HepG2 (cell line): ENCODE measurements at regions not wholly inside any gene's neighbourhood (a gene's known extent, or its start where the extent isn't known, plus 50 kb on each side); places are given as distances from the start of the nearest gene placed in this dataset.

ENCODE experiments used
- ATAC-seq: fragments of 200-7000 bp; cut with Tn5 transposase; 3 replicates; pipeline ENCODE4 v1.9.1; 2020; ENCODE audit warnings: mild to moderate bottlenecking, moderate library complexity
- BruUV-seq: library from RNA; stranded (reverse); fragments of 400-500 nt; replicated peaks from 2 replicates; lab custom pipeline; 2021; lab: Mats Ljungman, UMichigan
- CTCF ChIA-PET: fragments of 300-600 bp; formaldehyde crosslinking; extraction: SDS; loops from one replicate; lab custom pipeline; 2021; ENCODE audit warnings: low total read pairs, inconsistent platforms, low intra/inter-chr PET ratio; lab: Yijun Ruan, JAX
- POLR2A ChIA-PET: fragments of 350-600 bp; sonication (Branson Sonifier 250); formaldehyde crosslinking; loops from one replicate; lab custom pipeline; 2020; ENCODE audit warnings: antibody characterized with exemption, inconsistent platforms; lab: Yijun Ruan, JAX
- DNase-seq: peaks from one replicate; pipeline ENCODE4 v3.0.0-alpha.2; 2015; ENCODE audit warnings: low spot score
- FAIRE-seq: peaks from 3 replicates; lab custom pipeline; 2011; peaks lifted over from hg19 to GRCh38; lab: Jason Lieb, UNC
- H2AFZ ChIP-seq: one replicate; pipeline ENCODE4 v1.6.1; 2011; ENCODE audit warnings: low read length, inconsistent platforms
- H3K27ac ChIP-seq: fragments of 300-600 bp; 3 replicates; pipeline ENCODE4 v1.8.0; 2011; ENCODE audit warnings: mixed run types, mild to moderate bottlenecking, mixed read lengths, low read length, inconsistent platforms; ENCODE audit not compliant: insufficient read depth; ENCODE audit errors: extremely low read length
- H3K27me3 ChIP-seq, 2 experiments: fragments of 200-600 bp in 1 of 2; 2 replicates in 1 of 2; 3 replicates in 1 of 2; pipeline versions ENCODE4 v1.6.0 to v1.8.0; 2011; ENCODE audit warnings: low read length in 2 of 2, mild to moderate bottlenecking in 2 of 2, moderate library complexity in 2 of 2, inconsistent platforms in 1 of 2; ENCODE audit not compliant: insufficient read depth in 2 of 2, control insufficient read depth in 1 of 2
- H3K36me3 ChIP-seq, 2 experiments: fragments of 200-600 bp in 1 of 2; replicated peaks in 1 of 2; 2 replicates in 1 of 2; 3 replicates in 1 of 2; pipeline versions ENCODE4 v1.5.1 to v1.8.0; 2011; ENCODE audit warnings: low read length in 2 of 2, inconsistent platforms in 1 of 2; ENCODE audit not compliant: insufficient read depth in 2 of 2, control insufficient read depth in 1 of 2
- H3K4me1 ChIP-seq: 2 replicates; pipeline ENCODE4 v1.5.1; 2012; ENCODE audit warnings: low read length, inconsistent platforms; ENCODE audit not compliant: insufficient read depth
- H3K4me2 ChIP-seq: 2 replicates; pipeline ENCODE4 v1.6.0; 2011; ENCODE audit warnings: low read depth, low read length, inconsistent platforms
- H3K4me3 ChIP-seq, 3 experiments: fragments of 200-600 bp in 1 of 3; sonication (generic), shearing (Covaris generic) in 1 of 3; replicated peaks in 1 of 3; 2 replicates each; pipeline ENCODE4 v1.5.1; 2011 to 2016; ENCODE audit warnings: low read length in 3 of 3, inconsistent platforms in 2 of 3, low read depth in 2 of 3, mild to moderate bottlenecking in 2 of 3, control low read depth in 1 of 3, mixed read lengths in 1 of 3; ENCODE audit not compliant: insufficient read depth in 1 of 3
- H3K79me2 ChIP-seq: one replicate; pipeline ENCODE4 v1.6.1; 2011; ENCODE audit warnings: low read length, inconsistent platforms; ENCODE audit not compliant: insufficient read depth
- H3K9ac ChIP-seq: 2 replicates; pipeline ENCODE4 v1.6.0; 2011; ENCODE audit warnings: mild to moderate bottlenecking, low read depth, low read length, inconsistent platforms; ENCODE audit not compliant: insufficient read depth
- H3K9me3 ChIP-seq: 2 replicates; pipeline ENCODE4 v1.5.1; 2012; ENCODE audit warnings: mild to moderate bottlenecking, low read length
- H4K20me1 ChIP-seq: 2 replicates; pipeline ENCODE4 v1.6.0; 2011; ENCODE audit warnings: inconsistent platforms, mild to moderate bottlenecking, low read length, moderate library complexity; ENCODE audit not compliant: insufficient read depth
- ARID2 ChIP-seq: sonication (generic); formaldehyde crosslinking; IDR thresholded peaks from 2 replicates; pipeline ENCODE4 v1.8.1; 2022; ENCODE audit warnings: mild to moderate bottlenecking, missing genetic modification reagents, borderline replicate concordance
- IKZF1 ChIP-seq: fragments of 450-650 bp; IDR thresholded peaks from 2 replicates; pipeline ENCODE4 v1.7.1; 2016
- IKZF5 ChIP-seq: IDR thresholded peaks from 2 replicates; pipeline ENCODE4 v1.6.1; 2018; ENCODE audit warnings: missing genetic modification reagents, mild to moderate bottlenecking, missing compliant biosample characterization
- NFRKB ChIP-seq: fragments of 450-650 bp; IDR thresholded peaks from 2 replicates; pipeline ENCODE4 v1.6.1; 2017
- PPARG ChIP-seq: conservative IDR thresholded peaks from 2 replicates; pipeline ENCODE4 v1.6.1; 2016; ENCODE audit warnings: missing biosample characterization, missing genetic modification reagents
- RFXAP ChIP-seq: sonication (generic); formaldehyde crosslinking; IDR thresholded peaks from 2 replicates; pipeline ENCODE4 v1.4.0; 2020; ENCODE audit warnings: missing genetic modification reagents, borderline replicate concordance
- THRA ChIP-seq: sonication (generic); formaldehyde crosslinking; IDR thresholded peaks from 2 replicates; pipeline ENCODE4 v1.4.0; 2020; ENCODE audit warnings: missing genetic modification reagents, borderline replicate concordance
- ZBTB21 ChIP-seq: sonication (generic); formaldehyde crosslinking; IDR thresholded peaks from 2 replicates; pipeline ENCODE4 v1.4.0; 2020; ENCODE audit warnings: missing genetic modification reagents
- ZBTB4 ChIP-seq: sonication (generic); formaldehyde crosslinking; IDR thresholded peaks from 2 replicates; pipeline ENCODE4 v1.4.0; 2020; ENCODE audit warnings: missing genetic modification reagents, mild to moderate bottlenecking, borderline replicate concordance
- ZFP37 ChIP-seq: sonication (generic); formaldehyde crosslinking; IDR thresholded peaks from 2 replicates; pipeline ENCODE4 v1.4.0; 2020; ENCODE audit warnings: missing genetic modification reagents, borderline replicate concordance
- ZFP62 ChIP-seq: sonication (generic); formaldehyde crosslinking; IDR thresholded peaks from 2 replicates; pipeline ENCODE4 v1.4.0; 2020; ENCODE audit warnings: missing genetic modification reagents
- ZNF580 ChIP-seq: IDR thresholded peaks from 2 replicates; pipeline ENCODE4 v1.6.1; 2016; ENCODE audit warnings: low read depth, borderline replicate concordance
- WGBS: methylation state at CpG from one replicate; pipeline ENCODE4 v1.1.6; 2017; ENCODE audit warnings: low lambda C conversion rate; 5-methylcytosine and 5-hydroxymethylcytosine counted together
- in situ Hi-C: cut with HindIII; loops from 2 replicates; pipeline ENCODE4 v1.10.0; 2017; ENCODE audit warnings: low pct_unique_long_range_greater_than_20kb; ENCODE audit not compliant: extremely low pct_ligation_motif_present
- intact Hi-C: fragments of 100-400 bp; cut with micrococcal nuclease; formaldehyde crosslinking; loops from one replicate; pipeline ENCODE4 v1.10.0; 2022; ENCODE audit not compliant: unreplicated experiment

GRCh38 chrX:128717635-128718578 is 665.7 kb upstream of the ACTRT1 start (continued):
- no peak for TF ChIP-seq ARID2 (CRISPR knock-in tag)
- TF ChIP-seq RFXAP (CRISPR knock-in tag): no peak
- no peak for TF ChIP-seq ZBTB4 (CRISPR knock-in tag)
- TF ChIP-seq ZBTB21 (CRISPR knock-in tag): no peak

- no TSS peak for BruUV-seq
- TF ChIP-seq THRA: no peak
- TF ChIP-seq IKZF1: no peak
- TF ChIP-seq ZNF580 (CRISPR knock-in tag): no peak
- no peak for TF ChIP-seq NFRKB
- no peak for TF ChIP-seq ZFP37
- no peak for TF ChIP-seq IKZF5 (CRISPR knock-in tag)
- no peak for TF ChIP-seq PPARG (CRISPR knock-in tag)
- no peak for TF ChIP-seq ZFP62 (CRISPR knock-in tag)
- TF ChIP-seq, all 625 proteins: peak for 0
These were observed 662.2 kb upstream of the ACTRT1 start for GRCh38 chrX:128714425-128714824.

More at GRCh38 chrX:128714425-128714824, 662.2 kb upstream of the ACTRT1 start:
- H3K4me3 ChIP-seq: no peak overlapping the region
- H3K79me2 ChIP-seq: no peaks in the 10 kb centered on the region
- in situ Hi-C loops (no loop called here), intact Hi-C loops (no loop called here)
- WGBS: 57% methylated on average over 2 of the region's 9 CpGs
- FAIRE-seq (no peak), DNase-seq (no peak), ATAC-seq (no peak)
- no peaks in the 10 kb centered on the region for H3K36me3 ChIP-seq
- H3K4me2 ChIP-seq: no peak overlapping the region
- ChIA-PET POLR2A (no interaction called here), CTCF (no interaction called here)
- no peaks in the 10 kb centered on the region for H3K27me3 ChIP-seq
- H3K9me3 ChIP-seq: no peaks in the 10 kb centered on the region
- no peak overlapping the region for H3K27ac ChIP-seq
- H3K9ac ChIP-seq: no peak overlapping the region
- no peaks in the 10 kb centered on the region for H3K4me1 ChIP-seq
- no peak overlapping the region for H2AFZ ChIP-seq
- H4K20me1 ChIP-seq: no peaks in the 10 kb centered on the region
